Activated naive CD8-positive, alpha-beta T cell treated with anti-CD3 and anti-CD28 coated beads for 36 hours (primary cell): ENCODE measurements at regions not wholly inside any gene's neighbourhood (a gene's known extent, or its start where the extent isn't known, plus 50 kb on each side); places are given as distances from the start of the nearest gene placed in this dataset.

Experiments
- DNase-seq: peaks from one replicate; pipeline ENCODE4 v3.0.0; 2021
- H3K27ac Mint-ChIP-seq: one replicate; pipeline ENCODE4 v1.8.0; 2022; ENCODE audit warnings: mild to moderate bottlenecking, moderate library complexity, mixed read lengths
- H3K27me3 Mint-ChIP-seq: one replicate; pipeline ENCODE4 v1.8.0; 2022; ENCODE audit warnings: mild to moderate bottlenecking, mixed read lengths
- H3K36me3 Mint-ChIP-seq: one replicate; pipeline ENCODE4 v1.8.0; 2021; ENCODE audit warnings: mild to moderate bottlenecking, mixed read lengths
- H3K4me1 Mint-ChIP-seq: one replicate; pipeline ENCODE4 v1.8.0; 2021; ENCODE audit warnings: mixed read lengths
- H3K4me3 Mint-ChIP-seq: one replicate; pipeline ENCODE4 v1.8.0; 2022; ENCODE audit warnings: mild to moderate bottlenecking, moderate library complexity, mixed read lengths
- H3K9me3 Mint-ChIP-seq: one replicate; pipeline ENCODE4 v1.8.0; 2022; ENCODE audit warnings: mixed read lengths

DNA sequence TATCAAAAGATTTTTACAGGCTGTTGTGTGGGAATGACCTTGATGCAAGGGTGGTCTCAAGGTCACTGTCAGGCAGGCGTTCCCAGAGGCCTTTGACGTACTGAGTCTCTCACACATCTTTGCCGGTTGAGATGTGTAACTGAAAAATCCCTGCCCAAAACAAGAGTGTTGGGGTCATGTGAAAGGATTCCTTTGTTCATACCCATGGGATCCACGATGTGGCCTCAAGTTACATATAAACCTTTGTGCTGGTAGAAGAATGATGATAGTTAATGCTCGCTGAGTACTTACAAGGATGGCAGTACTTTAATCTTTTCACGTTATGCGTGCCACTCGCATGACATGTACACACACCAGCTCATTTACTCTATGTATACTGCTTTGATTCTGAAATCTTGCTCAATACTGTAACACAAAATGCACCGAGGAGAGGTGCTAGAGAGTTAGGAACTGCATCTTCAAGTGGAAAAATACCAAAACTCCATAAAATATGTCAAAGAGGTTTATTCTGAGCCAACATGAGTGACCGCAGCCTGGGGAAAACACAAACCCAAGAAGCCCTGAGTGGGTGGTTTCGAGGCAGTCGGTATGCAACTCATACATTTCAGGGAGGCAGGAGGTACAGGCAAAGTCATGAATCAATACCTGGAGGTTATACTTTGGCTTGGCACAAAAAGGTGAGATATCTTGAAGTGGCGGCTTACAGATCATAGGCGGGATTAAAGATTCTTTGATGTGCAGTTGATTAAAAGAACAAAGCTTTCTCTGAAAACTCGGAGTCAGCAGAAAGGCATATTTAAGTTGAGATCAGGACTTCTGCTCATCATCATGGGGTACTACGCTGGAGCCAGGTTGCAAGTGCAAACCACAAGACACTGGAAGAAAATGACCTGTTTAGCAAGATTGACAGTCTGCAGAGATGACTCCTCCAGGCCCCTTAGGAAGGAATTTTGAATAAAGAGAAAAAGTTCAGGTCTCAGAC, 87.4 kb upstream of the ARHGEF7 start:
- H3K9me3 Mint-ChIP-seq: no peaks in the 10 kb centered on the region
- peaks cover 2% of the 10 kb centered on the region for H3K4me1 Mint-ChIP-seq
- H3K4me3 Mint-ChIP-seq: no peak overlapping the region
- no peak overlapping the region for H3K27ac Mint-ChIP-seq
- no peak for DNase-seq
- no peaks in the 10 kb centered on the region for H3K36me3 Mint-ChIP-seq
- H3K27me3 Mint-ChIP-seq: peaks cover 47% of the 10 kb centered on the region

GRCh38 chr13:111025310-111025709, 89.8 kb upstream of the ARHGEF7 start:
- Mint-ChIP-seq H3K27ac (no peak overlapping the region), H3K4me3 (no peak overlapping the region), H3K27me3 (peaks cover 41% of the 10 kb centered on the region), H3K36me3 (peaks cover 2% of the 10 kb centered on the region), H3K4me1 (peaks cover 2% of the 10 kb centered on the region), H3K9me3 (peaks cover 9% of the 10 kb centered on the region)
- DNase-seq: no peak

DNA sequence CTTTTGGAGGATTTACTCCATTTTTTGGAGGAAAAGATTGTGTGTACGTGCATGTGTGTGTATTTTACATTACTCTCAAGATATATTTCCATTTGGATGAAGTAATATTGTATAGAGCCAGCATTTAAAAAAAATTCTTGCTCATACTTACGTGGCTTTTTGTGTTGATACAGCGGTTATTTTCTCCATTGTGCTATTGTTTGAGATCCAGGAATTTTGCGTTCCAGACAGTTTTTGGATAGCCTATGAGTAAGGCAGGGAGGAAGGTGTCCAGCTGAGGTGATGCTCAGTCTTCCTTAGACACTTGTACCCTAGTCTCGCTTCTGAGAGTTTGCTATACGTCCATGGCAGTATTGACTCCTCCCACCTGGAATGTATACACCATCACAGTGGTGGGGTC, 92.2 kb upstream of the ARHGEF7 start:
- peaks cover 9% of the 10 kb centered on the region for H3K9me3 Mint-ChIP-seq
- H3K27ac Mint-ChIP-seq: no peak overlapping the region
- H3K27me3 Mint-ChIP-seq: peaks cover 29% of the 10 kb centered on the region
- H3K4me1 Mint-ChIP-seq: peaks cover 2% of the 10 kb centered on the region
- no peak for DNase-seq
- H3K36me3 Mint-ChIP-seq: peaks cover 2% of the 10 kb centered on the region
- no peak overlapping the region for H3K4me3 Mint-ChIP-seq

- no peak overlapping the region for H3K4me3 Mint-ChIP-seq
- no peak overlapping the region for H3K27ac Mint-ChIP-seq
- H3K9me3 Mint-ChIP-seq: peaks cover 9% of the 10 kb centered on the region
- H3K27me3 Mint-ChIP-seq: peaks cover 29% of the 10 kb centered on the region
- peaks cover 2% of the 10 kb centered on the region for H3K36me3 Mint-ChIP-seq
- DNase-seq: no peak
- peaks cover 2% of the 10 kb centered on the region for H3K4me1 Mint-ChIP-seq
Measured at GRCh38 chr13:111022241-111022640, 92.9 kb upstream of the ARHGEF7 start.

DNA sequence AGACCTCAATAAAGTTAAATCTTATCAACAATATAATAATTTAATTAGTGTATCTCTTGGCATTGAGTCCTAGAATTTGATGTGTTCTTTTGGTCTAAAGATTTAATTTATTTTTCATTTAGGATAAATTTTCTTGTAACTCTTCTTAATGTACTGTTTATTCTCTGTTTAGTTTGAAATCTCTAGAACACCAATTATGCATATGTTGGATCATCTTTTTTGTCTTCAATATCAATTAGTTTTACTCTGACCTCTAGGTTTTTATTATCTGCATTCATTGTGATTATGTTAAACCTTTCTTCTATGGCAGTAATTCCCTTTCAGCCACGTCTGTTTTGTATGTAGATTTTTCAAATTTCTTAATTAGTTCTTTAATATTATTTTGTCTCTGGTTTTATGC, 93.8 kb upstream of the ARHGEF7 start:
- Mint-ChIP-seq H3K4me3 (no peak overlapping the region), H3K9me3 (peaks cover 9% of the 10 kb centered on the region), H3K36me3 (peaks cover 2% of the 10 kb centered on the region), H3K27ac (no peak overlapping the region), H3K4me1 (peaks cover 2% of the 10 kb centered on the region), H3K27me3 (peaks cover 29% of the 10 kb centered on the region)
- DNase-seq: no peak

- H3K27me3 Mint-ChIP-seq: peaks cover 29% of the 10 kb centered on the region
- peaks cover 2% of the 10 kb centered on the region for H3K4me1 Mint-ChIP-seq
- H3K36me3 Mint-ChIP-seq: peaks cover 2% of the 10 kb centered on the region
- DNase-seq: no peak
- no peak overlapping the region for H3K4me3 Mint-ChIP-seq
- H3K9me3 Mint-ChIP-seq: peaks cover 9% of the 10 kb centered on the region
- H3K27ac Mint-ChIP-seq: no peak overlapping the region
Measured at GRCh38 chr13:111020546-111020945, 94.6 kb upstream of the ARHGEF7 start.

DNA sequence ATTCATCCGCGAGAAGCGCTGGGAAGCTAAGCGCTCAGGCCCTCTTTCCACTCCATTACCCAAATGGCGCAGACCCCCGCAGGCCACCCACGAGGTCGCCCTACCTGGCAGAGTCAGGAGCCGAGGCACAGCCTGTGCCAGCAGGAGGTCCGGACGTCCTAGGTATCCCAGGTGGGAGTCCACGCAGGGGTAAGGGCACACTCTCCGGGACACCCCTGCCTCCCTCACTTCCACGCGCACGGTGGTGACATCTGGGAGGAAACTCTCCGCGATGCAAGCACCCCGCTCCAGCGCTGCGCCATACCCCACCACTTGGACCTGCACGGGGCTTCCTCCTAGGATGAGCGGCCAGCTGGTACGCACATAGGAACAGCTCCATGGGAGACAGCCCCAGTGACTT, 95.1 kb upstream of the ARHGEF7 start:
- no peak overlapping the region for H3K4me3 Mint-ChIP-seq
- no peak overlapping the region for H3K27ac Mint-ChIP-seq
- peaks cover 2% of the 10 kb centered on the region for H3K4me1 Mint-ChIP-seq
- peaks cover 2% of the 10 kb centered on the region for H3K36me3 Mint-ChIP-seq
- H3K27me3 Mint-ChIP-seq: peaks cover 29% of the 10 kb centered on the region
- DNase-seq: no peak
- H3K9me3 Mint-ChIP-seq: peaks cover 9% of the 10 kb centered on the region

- Mint-ChIP-seq H3K36me3 (peaks cover 2% of the 10 kb centered on the region), H3K27me3 (peaks cover 14% of the 10 kb centered on the region), H3K27ac (no peak overlapping the region), H3K4me1 (no peaks in the 10 kb centered on the region), H3K9me3 (peaks cover 9% of the 10 kb centered on the region), H3K4me3 (no peak overlapping the region)
- no peak for DNase-seq
Measured at GRCh38 chr13:111017755-111018459, 97.2 kb upstream of the ARHGEF7 start.

GRCh38 chr13:111013196-111013595, 98.3 kb upstream of the ANKRD10 start:
- H3K4me3 Mint-ChIP-seq: no peak overlapping the region
- no peak overlapping the region for H3K27ac Mint-ChIP-seq
- peaks cover 35% of the 10 kb centered on the region for H3K27me3 Mint-ChIP-seq
- H3K9me3 Mint-ChIP-seq: no peaks in the 10 kb centered on the region
- no peak for DNase-seq
- no peaks in the 10 kb centered on the region for H3K36me3 Mint-ChIP-seq
- no peaks in the 10 kb centered on the region for H3K4me1 Mint-ChIP-seq

DNA sequence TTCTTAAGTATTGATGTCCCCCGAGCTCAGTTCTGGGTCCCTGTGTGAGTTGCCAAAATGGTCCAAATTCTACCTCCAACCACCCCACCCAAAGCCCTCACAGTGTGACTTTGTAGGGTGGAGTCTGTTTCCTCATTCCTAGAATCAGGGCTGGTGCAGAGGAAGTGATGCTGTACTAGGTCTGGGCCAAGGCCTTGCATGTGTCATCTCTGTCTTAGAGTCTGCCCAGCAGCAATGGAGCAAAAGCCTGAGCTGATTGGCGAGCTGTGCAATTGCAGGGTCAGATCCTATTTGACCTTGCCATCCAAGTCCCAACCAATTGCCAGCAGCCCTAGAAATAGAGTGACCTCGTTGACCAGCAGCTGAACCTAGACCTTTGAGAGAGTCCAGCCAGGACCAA, 97.0 kb upstream of the ANKRD10 start:
- H3K36me3 Mint-ChIP-seq: no peaks in the 10 kb centered on the region
- peaks cover 3% of the 10 kb centered on the region for H3K4me1 Mint-ChIP-seq
- no peaks in the 10 kb centered on the region for H3K9me3 Mint-ChIP-seq
- DNase-seq: no peak
- peaks cover 38% of the 10 kb centered on the region for H3K27me3 Mint-ChIP-seq
- H3K27ac Mint-ChIP-seq: no peak overlapping the region
- H3K4me3 Mint-ChIP-seq: no peak overlapping the region

DNA sequence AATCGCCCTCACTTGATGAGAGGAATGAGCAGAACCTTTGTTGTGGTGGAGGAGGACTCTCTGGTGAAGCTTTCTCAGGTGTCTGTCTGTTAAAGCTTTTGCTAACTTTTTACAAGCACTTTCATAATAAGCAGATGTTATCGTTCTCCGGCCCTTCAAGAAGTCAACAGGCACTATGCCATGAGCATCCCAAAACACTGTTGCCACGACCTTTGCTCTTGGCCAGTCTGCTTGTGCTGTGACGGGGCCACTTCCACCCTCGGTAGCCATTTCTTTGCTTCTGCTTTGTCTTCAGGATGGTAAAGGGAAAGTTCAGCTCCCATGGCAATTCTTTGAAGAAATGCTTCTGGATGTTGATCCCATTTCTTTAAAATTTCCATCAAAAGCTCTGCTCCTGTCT, 93.5 kb upstream of the ANKRD10 start:
- no peak overlapping the region for H3K27ac Mint-ChIP-seq
- peaks cover 49% of the 10 kb centered on the region for H3K27me3 Mint-ChIP-seq
- no peak overlapping the region for H3K4me3 Mint-ChIP-seq
- DNase-seq: no peak
- peaks cover 3% of the 10 kb centered on the region for H3K4me1 Mint-ChIP-seq
- no peaks in the 10 kb centered on the region for H3K9me3 Mint-ChIP-seq
- H3K36me3 Mint-ChIP-seq: no peaks in the 10 kb centered on the region

DNA sequence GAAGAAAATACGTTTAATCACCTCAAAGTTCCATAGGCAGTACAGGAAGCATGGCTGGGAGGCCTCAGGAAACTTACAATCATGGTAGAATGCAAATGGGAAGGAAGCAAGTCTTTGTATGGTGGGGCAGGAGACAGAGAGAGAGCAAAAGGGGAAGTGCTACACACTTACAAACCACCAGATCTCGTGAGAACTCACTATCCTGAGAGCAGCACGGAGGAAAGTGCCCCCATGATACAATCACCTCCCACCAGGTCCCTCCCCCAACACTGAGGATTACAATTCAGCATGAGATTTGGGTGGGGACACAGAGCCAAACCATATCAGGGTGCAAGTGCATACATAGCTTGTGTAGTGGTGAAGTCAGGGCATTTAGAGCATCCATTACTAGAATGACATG, 92.3 kb upstream of the ANKRD10 start:
- H3K4me1 Mint-ChIP-seq: peaks cover 3% of the 10 kb centered on the region
- H3K9me3 Mint-ChIP-seq: no peaks in the 10 kb centered on the region
- no peak overlapping the region for H3K4me3 Mint-ChIP-seq
- DNase-seq: no peak
- H3K27me3 Mint-ChIP-seq: peaks cover 38% of the 10 kb centered on the region
- H3K27ac Mint-ChIP-seq: no peak overlapping the region
- H3K36me3 Mint-ChIP-seq: no peaks in the 10 kb centered on the region

- no peak for DNase-seq
- peaks cover 37% of the 10 kb centered on the region for H3K27me3 Mint-ChIP-seq
- peaks cover 3% of the 10 kb centered on the region for H3K4me1 Mint-ChIP-seq
- no peaks in the 10 kb centered on the region for H3K9me3 Mint-ChIP-seq
- no peaks in the 10 kb centered on the region for H3K36me3 Mint-ChIP-seq
- H3K27ac Mint-ChIP-seq: no peak overlapping the region
- H3K4me3 Mint-ChIP-seq: no peak overlapping the region
Measured at GRCh38 chr13:111006506-111007031, 91.7 kb upstream of the ANKRD10 start.

- H3K9me3 Mint-ChIP-seq: no peaks in the 10 kb centered on the region
- H3K4me1 Mint-ChIP-seq: peaks cover 3% of the 10 kb centered on the region
- H3K27me3 Mint-ChIP-seq: peaks cover 34% of the 10 kb centered on the region
- no peaks in the 10 kb centered on the region for H3K36me3 Mint-ChIP-seq
- H3K4me3 Mint-ChIP-seq: no peak overlapping the region
- no peak for DNase-seq
- H3K27ac Mint-ChIP-seq: no peak overlapping the region
Measured at GRCh38 chr13:111005808-111006505, 91.1 kb upstream of the ANKRD10 start.

GRCh38 chr13:111005364-111005763, 90.5 kb upstream of the ANKRD10 start:
- H3K9me3 Mint-ChIP-seq: no peaks in the 10 kb centered on the region
- no peak overlapping the region for H3K27ac Mint-ChIP-seq
- H3K36me3 Mint-ChIP-seq: no peaks in the 10 kb centered on the region
- peaks cover 31% of the 10 kb centered on the region for H3K27me3 Mint-ChIP-seq
- no peak for DNase-seq
- no peak overlapping the region for H3K4me3 Mint-ChIP-seq
- H3K4me1 Mint-ChIP-seq: peaks cover 3% of the 10 kb centered on the region
